Activated CD4-positive, alpha-beta T cell treated with anti-CD3 and anti-CD28 coated beads, Interleukin-2, amount 50 U/mL, for 24 hours (primary cell): ENCODE measurements at regions not wholly inside any gene's neighbourhood (a gene's known extent, or its start where the extent isn't known, plus 50 kb on each side); places are given as distances from the start of the nearest gene placed in this dataset.
A peak's percentile ranks its signal among the peaks of the same experiment; 100 is the strongest.

Source experiments
- DNase-seq, 2 donors: peaks; one replicate each; pipeline ENCODE4 v3.0.0-alpha.2; 2020; ENCODE audit warnings: low read depth in 1 of 2, low spot score in 1 of 2

- no peak for DNase-seq
Measured at GRCh38 chr1:194298007-194298598, 1111.7 kb upstream of the B3GALT2 start.

- no peak for DNase-seq
Measured at GRCh38 chr1:194297094-194297493, 1110.7 kb upstream of the B3GALT2 start.

DNA sequence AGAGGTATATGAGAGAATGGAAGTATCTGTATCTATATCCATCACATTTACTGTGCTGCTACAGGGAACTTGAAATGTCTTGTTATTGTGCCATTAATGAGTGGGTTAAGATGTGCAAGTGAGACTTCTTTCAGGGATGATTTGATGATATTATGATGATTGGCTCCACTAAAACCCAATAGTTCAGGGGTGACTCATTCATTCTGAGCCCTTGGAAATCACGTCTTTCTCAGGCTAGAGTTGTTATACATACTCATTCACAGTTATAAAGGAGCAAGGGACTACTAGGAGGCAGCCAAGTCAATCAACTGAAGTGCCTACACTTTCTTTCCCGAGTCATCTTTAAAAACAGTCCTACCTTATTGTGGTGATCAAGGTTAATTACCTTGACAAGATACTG is 1109.8 kb upstream of the B3GALT2 start:
- DNase-seq, result no peak

- DNase-seq, result peak in 1 of 2 donors; percentile 44
Measured at GRCh38 chr1:194295685-194296084, 1109.3 kb upstream of the B3GALT2 start.

- DNase-seq, result no peak
Measured at GRCh38 chr1:194293851-194294405, 1107.5 kb upstream of the B3GALT2 start.

- no peak for DNase-seq
Measured at GRCh38 chr1:194292966-194293365, 1106.6 kb upstream of the B3GALT2 start.

- peak in 1 of 2 donors; percentile 58 for DNase-seq
Measured at GRCh38 chr1:194289569-194290266, 1103.3 kb upstream of the B3GALT2 start.

DNA sequence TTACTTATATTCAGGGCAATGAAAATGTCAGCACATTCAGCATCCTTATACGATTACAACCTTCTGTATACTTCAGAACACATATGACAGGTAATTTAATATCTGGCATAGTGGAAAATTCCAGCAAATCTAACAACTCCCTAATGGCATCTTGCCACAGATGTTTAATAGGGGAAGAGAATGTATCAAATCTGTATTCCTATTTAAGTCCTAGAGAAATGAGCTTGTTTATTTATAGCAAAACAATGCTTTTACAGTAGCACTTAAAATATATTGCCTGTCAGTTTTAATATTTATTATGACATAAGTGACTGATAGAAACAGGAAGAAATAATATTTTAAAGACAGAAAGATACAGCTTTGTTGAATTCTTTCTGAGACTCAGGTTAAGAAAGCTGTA is 1101.8 kb upstream of the B3GALT2 start:
- DNase-seq, result no peak

DNA sequence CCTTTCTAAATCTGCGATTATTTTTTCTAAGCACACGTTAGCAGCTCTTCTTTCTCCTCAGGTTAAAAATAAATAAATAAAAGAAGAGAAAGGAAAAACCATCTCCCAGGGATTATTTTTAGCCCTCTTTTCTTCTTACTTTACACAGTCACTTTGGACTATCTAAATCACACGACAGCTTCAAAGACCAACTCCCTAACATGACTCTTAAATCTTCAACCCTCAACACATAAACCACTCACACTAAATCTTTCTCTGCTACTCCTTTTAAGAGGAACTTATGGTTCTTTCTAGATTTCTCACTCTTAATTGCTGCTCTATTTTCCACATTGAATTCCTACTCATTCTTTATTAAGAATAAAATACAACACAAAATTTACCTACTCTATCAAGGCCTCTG is 1095.0 kb upstream of the B3GALT2 start:
- DNase-seq, result no peak

- DNase-seq, result no peak
Measured at GRCh38 chr1:194280463-194280862, 1094.0 kb upstream of the B3GALT2 start.

GRCh38 chr1:194279975-194280374 is 1093.6 kb upstream of the B3GALT2 start:
- DNase-seq, result no peak

DNA sequence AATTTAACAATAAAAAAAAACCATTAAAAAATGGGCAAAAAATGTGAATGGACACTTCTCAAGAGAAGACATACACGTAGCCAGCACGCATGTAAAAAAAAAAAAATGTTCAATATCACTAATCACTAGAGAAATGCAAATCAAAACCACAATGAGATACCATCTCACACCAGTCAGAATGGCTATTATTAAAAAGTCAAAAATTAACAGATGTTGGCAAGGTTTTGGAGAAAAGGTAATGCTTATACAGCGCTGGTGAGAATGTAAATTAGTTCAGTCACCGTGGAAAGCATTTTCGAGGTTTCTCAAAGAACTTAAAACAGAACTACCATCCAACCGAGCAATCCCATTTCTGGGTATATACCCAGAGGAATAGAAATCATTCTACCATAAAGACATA is 1091.5 kb upstream of the B3GALT2 start:
- no peak for DNase-seq

DNA sequence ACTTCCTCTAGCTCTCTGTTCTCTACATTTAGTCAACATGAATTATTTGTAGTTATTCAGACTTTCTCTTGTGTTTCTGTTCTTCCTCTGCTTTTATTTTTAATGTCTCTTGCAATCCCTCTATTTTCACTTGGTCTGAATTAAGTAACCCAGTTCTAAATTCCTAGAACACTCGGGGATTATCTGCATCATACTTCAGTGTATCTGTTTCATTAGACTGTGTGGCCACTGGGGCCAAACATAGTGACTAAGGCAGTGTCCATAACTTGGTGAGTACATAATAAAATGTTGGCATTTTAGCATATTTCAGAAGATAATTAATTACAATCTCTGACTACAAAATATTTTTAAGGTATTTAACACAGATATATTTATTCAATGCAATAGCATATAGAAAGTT is 1087.2 kb upstream of the B3GALT2 start:
- no peak for DNase-seq

DNA sequence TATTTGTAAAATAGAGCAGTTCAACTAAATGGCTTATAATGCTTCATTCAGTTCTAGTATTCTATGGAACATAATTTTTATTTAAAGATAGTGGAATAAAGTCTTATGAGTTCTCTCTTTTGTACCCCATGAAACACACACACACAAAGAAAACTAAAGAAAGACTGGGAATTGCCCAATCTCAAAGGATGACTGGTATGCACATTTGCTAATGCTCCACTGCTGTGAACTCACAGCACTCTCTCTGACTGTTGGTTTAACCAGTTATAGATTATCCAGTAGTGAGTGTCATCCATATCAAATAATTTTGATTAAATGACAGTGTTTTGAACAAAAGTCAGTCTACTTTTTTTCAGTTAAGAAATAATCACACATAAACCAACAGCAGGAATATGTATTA is 1082.4 kb upstream of the B3GALT2 start:
- no peak for DNase-seq

DNA sequence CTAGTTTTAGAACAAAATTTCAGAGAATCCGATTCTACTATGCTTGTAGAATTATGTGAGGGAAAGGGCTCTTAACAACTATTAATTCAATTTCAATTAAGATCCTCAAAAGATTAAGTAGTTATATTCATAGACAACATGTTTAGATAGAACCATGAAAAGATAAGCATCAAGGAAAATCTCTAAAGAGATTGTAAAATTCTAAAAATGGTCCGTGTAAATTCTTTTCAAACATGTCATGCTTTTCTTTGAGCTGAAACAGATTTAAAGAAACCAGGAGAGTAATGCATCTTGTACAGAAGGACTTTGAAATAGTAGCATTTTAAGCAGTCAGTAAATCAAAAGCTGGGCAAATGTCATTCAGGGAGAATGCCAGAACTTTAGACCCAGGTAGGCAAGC is 1080.6 kb upstream of the B3GALT2 start:
- DNase-seq, result no peak

GRCh38 chr1:194256010-194256409 is 1069.6 kb upstream of the B3GALT2 start:
- DNase-seq, result no peak

GRCh38 chr1:194252199-194252598 is 1065.8 kb upstream of the B3GALT2 start:
- no peak for DNase-seq

- no peak for DNase-seq
Measured at GRCh38 chr1:194241215-194241614, 1054.8 kb upstream of the B3GALT2 start.

GRCh38 chr1:194233069-194233468 is 1046.7 kb upstream of the B3GALT2 start:
- DNase-seq, result no peak

DNA sequence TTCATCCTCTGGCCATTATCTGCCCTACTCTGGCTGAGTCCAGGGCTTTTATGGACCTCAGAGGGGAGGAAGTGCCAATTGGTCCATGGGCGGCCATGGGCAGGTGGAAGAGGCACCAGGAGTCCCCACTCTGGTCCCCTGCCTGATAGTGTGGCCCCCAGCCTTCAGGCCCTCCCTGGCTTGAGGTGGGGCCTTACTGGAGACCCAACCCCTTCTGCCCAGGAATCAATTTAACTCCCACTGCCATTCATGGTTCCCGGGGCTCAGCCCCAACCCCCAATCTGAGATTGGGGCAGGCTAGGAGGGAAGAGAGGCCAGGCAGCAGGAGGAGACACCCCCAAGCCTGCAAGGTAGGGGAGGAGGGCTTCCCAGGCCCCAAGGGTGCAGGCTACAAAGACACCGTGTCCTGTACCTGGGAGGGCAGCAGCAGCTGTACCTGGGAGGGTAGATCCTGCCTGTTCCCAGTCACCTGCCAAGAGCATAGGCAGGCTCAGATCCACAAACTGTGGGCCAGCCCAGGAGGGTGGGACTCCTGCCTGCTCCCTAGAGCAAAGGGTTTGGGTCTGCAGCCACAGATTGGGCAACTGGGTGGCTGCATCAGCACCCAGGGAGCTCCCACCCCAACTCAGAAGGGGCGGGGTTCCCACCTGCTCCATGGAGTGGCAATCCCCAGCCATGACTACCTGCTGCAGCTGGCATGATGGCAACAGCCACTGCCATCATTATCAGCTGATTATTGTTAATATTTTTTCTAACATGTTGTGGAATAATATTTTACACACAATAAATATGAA is 1044.1 kb upstream of the B3GALT2 start:
- DNase-seq, result no peak

GRCh38 chr1:194228427-194228826 is 1042.0 kb upstream of the B3GALT2 start:
- DNase-seq, result no peak

DNA sequence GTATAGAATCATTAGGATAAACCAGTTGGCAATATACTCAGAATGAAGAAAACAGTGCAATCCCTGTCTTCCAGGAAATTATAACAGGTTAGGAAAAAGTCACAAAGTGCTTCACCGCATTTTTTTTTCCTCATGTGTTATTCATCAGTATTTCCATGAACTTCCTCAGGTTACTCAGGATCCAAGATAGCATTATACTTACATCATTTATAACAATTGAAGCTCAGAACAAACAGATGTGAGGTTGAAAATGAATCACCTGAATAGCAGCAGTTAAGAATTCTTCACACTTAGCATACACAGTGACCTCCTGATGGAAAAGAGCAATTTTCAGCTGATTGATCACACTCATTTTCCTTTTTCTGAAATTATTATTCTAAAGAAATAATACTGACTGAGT is 1040.7 kb upstream of the B3GALT2 start:
- DNase-seq, result no peak
